Activated CD4-positive, alpha-beta T cell treated with anti-CD3 and anti-CD28 coated beads, Interleukin-2, Interleukin-6, amounts not matched to agents 100 ng/mL and 50 ng/mL, durations not matched to agents 16 hours and 8 hours (primary cell): ENCODE measurements at regions not wholly inside any gene's neighbourhood (a gene's known extent, or its start where the extent isn't known, plus 50 kb on each side); places are given as distances from the start of the nearest gene placed in this dataset.

ENCODE experiments used
- DNase-seq: peaks from one replicate; pipeline ENCODE4 v3.0.0-alpha.2; 2020

- DNase-seq: no peak
These were observed 185.9 kb upstream of the GBE1 start for GRCh38 chr3:81947359-81947758.

DNA sequence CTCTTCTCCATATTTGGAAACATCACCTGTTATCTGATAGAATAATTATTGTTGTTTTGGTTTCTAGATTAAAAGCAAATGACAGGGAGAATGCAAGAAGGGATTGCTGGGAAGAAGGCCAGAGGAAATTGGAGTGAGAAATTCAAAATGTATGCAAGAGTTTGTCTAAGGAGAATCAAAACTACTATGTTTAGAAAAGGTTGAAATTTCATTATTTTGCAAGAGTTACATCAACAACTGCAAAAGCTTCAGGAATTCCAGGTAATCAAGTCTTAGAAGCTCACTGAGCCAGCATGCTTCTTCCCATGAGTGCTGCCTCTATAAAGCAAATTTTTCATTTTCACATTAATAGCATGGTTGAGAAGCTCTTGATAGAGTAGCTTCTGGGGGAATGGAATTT is 177.2 kb upstream of the GBE1 start:
- no peak for DNase-seq

DNA sequence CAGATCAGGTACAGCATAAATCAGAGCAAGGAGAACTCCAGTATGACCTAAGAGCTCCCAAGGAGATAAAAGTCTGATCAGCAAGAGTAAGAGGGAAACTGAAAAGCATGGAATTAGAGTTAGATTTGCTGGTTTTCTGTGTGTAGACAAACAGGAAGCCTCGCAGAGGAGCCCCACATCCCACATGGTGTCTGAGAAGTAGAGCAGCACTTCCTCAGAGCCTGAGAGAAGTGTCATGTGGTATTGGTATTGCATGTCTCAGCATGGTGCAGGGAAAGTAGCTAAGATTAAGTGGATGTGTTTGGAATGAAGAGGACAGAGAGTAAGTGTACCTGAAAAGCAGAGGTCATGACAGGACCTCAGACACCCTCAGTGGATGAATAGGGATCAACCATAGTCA is 175.4 kb upstream of the GBE1 start:
- no peak for DNase-seq

DNA sequence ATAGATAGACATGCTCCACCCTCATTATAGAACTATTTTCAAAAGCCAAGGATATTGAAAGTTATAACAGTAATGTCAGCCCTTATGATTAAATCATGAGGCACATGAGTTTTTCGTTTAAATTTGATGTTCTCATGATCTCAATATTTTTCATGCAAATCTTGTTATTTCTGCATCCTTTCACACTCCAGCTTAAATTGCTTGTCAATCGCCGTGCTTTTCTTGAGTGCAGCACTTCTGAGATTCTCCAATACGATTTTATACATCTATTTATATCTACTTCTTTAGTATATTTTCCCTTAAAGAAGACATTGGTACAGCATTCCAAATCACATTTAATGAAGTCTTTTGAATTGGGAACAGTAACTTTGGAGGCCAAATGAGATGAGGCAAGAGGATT is 171.2 kb upstream of the GBE1 start:
- DNase-seq: no peak

- no peak for DNase-seq
These were observed 170.1 kb upstream of the GBE1 start for GRCh38 chr3:81931265-81932251.

DNA sequence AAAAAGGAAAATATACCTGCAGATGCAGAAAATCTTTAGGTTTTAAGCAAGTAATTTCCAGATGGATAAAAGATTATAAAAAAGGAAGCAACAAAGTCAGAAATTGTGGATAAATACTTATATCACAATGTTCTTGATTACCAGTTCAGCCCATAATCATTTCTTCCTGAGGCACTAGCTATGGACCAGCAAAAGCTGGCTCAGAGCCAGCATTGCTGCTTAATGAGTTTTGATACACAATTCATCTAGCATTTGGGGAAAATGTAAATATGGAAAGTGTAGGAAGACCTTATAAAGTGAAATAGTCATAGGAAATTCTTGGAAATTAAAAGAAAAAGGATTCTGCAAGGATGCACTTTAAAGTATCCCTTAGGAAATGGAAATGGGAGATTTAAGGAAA is 168.3 kb upstream of the GBE1 start:
- DNase-seq: no peak

GRCh38 chr3:81927811-81928210 is 166.4 kb upstream of the GBE1 start:
- DNase-seq: no peak

DNA sequence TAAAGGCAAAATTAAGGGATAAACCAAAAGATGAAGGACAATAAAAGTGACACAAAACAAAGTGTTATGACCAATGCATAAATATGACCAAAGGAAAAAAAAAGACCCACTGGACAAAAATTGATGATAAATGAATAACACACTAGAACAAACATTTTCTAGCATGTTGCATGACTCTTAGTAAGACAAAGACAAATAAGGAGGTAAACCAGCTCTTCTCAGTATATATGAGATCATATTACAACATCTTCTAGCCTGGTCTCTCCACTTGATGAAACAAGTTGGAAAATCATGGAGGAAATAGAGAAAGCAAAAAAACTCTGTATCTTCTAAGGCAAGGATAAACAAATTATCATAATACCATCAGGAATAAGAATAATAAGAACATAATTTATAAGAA is 163.9 kb upstream of the GBE1 start:
- no peak for DNase-seq

DNA sequence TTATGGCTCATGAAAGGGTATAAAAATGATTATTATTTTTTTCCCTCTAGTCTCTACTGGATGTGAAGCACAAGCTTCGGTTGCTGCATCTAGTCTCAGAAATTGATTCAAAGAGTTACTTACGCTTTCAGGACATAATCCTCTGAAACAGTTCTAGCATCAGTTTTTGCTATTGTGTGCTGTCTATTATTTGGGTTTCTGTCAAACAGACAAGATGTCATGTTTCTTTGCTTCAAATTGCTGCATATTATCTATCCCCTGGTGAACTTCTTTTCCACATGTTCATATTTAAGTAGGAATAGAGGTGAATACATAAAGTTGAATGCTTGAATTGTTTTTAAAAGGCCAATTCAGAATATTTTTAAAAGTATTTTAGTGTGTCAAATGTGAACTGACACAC is 161.6 kb upstream of the GBE1 start:
- no peak for DNase-seq

GRCh38 chr3:81922404-81922803 is 161.0 kb upstream of the GBE1 start:
- DNase-seq: no peak

GRCh38 chr3:81920816-81921215 is 159.4 kb upstream of the GBE1 start:
- no peak for DNase-seq

GRCh38 chr3:81916890-81917289 is 155.4 kb upstream of the GBE1 start:
- no peak for DNase-seq

DNA sequence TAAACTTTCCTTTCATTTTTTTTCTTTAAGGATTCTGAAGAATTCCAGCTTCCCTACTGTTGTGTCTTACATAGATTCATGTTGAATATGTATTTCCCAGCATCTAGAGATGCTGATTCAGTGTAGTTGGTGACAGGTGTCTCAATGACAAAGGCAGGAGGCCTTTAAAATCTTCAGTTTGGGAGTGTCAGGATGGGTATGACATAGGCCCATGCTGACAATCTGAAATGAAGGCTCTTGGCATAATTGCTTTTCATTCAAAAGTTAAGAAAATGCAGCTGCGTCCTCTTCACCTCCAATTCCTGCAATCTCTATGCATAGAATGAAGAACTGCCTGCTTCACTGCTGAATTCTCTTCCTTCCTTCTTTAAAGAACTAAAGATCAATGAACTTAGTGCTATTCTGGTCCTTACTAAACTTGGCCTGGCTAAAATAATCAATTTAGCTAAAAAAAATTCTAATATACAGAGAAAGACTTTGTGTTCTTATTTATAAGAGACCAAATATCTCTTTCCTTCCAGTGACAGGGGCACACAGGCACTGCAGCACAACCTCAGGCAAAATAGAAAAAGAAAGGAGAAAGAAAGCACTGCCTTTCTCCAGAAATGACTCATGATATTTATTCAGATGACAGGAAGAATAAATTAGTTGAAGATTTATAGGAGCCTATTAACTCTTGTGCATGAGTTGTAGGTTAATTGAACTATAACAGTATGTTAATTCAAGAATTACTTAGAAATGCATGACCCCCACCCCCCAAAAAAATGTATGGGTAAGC is 152.6 kb upstream of the GBE1 start:
- no peak for DNase-seq

DNA sequence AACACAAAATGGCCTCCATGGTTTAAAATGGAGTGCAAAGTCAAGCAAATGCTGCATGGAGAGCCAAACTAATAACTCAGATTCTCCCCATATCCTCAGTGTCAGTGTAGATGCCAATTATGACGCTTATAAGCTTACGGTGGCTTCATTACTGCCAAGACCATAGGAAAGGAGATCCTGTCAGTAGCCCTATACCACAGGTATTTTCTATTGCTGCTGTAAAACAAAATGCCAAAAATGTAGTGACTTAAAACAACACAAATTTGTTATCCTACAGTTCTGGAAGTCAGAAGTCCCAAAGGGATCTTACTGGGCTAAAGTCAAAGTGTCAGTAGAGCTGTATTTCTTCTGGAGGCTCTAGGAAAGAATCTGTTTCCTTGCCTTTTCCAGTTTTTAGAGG is 149.8 kb upstream of the GBE1 start:
- DNase-seq: no peak

GRCh38 chr3:81910244-81910852 is 148.9 kb upstream of the GBE1 start:
- DNase-seq: peak; percentile 49

- DNase-seq: no peak
These were observed 148.4 kb upstream of the GBE1 start for GRCh38 chr3:81909796-81910195.

- DNase-seq: no peak
These were observed 147.1 kb upstream of the GBE1 start for GRCh38 chr3:81908561-81908960.

DNA sequence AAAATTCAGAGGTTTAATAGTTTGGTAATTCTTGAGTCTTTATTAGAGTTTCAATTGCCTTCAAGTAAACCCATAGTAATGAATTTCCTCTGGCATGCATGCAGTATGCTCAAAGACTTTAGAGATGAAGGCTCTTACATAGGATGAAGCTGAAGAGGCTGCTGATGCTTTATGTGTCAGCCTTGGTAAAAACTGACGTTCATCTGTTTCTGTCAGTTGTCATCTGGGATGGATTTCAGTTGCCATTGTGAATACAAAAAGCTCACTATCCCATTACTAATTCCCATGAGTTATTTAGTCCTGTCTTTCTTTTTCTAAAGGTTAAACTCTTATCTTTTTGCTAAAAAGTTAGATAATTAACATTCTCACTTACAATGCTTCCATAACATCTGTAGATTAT is 136.9 kb upstream of the GBE1 start:
- no peak for DNase-seq

DNA sequence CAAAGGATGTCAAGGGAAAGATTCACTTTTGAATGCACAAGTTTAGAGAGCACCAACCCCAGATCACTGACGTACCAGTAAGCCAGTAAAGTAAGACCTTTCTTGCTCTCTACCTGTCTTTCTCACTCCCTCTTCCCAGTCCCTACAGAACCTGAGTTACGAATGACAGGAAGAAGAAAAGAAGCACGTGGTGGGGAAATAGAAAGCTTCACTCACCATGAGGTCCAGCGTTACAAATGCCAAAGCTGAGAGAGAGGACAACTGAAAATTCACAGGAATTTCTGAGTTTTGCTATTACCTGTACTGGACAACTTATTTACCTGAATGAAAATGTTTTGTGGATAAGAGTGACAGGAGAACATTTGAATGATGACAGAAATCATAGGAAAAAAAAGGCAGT is 133.2 kb upstream of the GBE1 start:
- no peak for DNase-seq

GRCh38 chr3:81891055-81891895 is 129.8 kb upstream of the GBE1 start:
- DNase-seq: no peak

GRCh38 chr3:81888914-81889557 is 127.6 kb upstream of the GBE1 start:
- DNase-seq: no peak

DNA sequence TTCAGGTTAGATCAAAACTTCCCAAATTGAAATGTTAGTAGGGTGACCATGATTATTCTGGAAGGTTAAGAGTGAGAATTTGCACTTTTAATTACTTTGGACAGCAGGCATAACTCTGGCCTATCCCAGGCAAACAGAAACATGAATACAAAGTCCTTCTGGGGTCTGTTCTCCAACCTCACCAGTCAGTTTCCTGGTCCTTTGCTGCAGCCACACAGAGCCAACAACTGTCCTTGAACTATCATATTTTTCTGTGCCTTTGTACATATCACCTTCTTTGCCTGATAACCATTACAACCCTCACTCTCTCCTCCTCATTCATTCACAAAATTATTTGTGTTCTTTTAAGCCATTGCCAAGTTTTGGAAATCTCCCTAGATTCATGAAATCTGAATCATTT is 126.0 kb upstream of the GBE1 start:
- no peak for DNase-seq
